Keratinocyte (primary cell): ENCODE measurements at regions not wholly inside any gene's neighbourhood (a gene's known extent, or its start where the extent isn't known, plus 50 kb on each side); places are given as distances from the start of the nearest gene placed in this dataset.

Experiments
- CTCF ChIP-seq, 3 experiments: IDR thresholded peaks in 1 of 3; conservative IDR thresholded peaks in 1 of 3; optimal IDR thresholded peaks in 1 of 3; 2 replicates in 2 of 3; 3 replicates in 1 of 3; pipeline versions ENCODE3 to v1.5.1; 2011; ENCODE audit warnings: low read length in 3 of 3, mild to moderate bottlenecking in 3 of 3, moderate library complexity in 2 of 3, control low read depth in 1 of 3, inconsistent platforms in 1 of 3; ENCODE audit not compliant: insufficient read depth in 2 of 3; ENCODE audit errors: extremely low read depth in 1 of 3
- EZH2 ChIP-seq: IDR thresholded peaks from one replicate; pipeline ENCODE4 v1.6.1; 2012; ENCODE audit warnings: inconsistent platforms, mild to moderate bottlenecking, low read length, moderate library complexity

GRCh38 chr7:53690411-53690810 is 655.0 kb downstream of the POM121L12 start:
- TF ChIP-seq CTCF (optimal IDR thresholded peaks at IDR 0.05 in 1 of 3, IDR thresholded peaks at IDR 0.05 in 1 of 3, conservative IDR thresholded peaks at IDR 0.05 in 1 of 3; ENCODE audit: extremely low read depth in 1 of 3, insufficient read depth in 2 of 3, low read length in 3 of 3) = no peak
- no peak for TF ChIP-seq EZH2
